ENCODE measurements at regions not wholly inside any gene's neighbourhood (a gene's known extent, or its start where the extent isn't known, plus 50 kb on each side); places are given as distances from the start of the nearest gene placed in this dataset.

DNA sequence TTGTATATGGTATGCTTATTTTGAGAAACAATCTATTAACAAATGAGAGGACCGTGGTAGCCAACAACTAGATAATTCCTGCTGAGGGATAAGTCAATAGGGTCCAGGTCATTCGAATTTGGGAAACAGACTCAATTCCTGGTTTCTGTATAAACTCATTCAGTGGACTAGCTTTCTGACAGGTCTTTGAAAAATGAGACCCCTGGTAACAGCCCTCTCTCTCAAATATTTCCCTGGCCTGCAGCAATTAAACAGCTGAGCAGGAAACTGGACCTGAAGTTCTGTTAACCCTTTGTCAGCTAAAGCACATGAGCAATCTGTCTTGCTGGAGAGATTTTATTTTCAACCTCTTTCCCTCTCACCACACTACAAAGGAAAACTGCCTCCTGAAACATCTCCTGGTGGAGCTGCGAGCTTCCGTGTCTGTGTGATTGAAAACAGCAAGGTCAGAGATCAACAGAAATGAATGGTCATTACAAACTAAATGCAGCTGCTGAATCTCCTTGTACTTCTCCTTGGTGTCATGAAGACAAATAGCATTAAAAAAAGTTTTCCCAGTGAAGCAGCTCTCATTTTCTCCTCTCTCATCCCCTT, 70.3 kb upstream of the CCDC85A start:
- FAIRE-seq (no peak), DNase-seq (ENCODE audit: low read depth in 1 of 2, low spot score in 2 of 2) (no peak)
- TF ChIP-seq TBP (IDR thresholded peaks at IDR 0.05; ENCODE audit: low read depth, low read length) (no peak), HDAC6 (IDR thresholded peaks at IDR 0.05; ENCODE audit: low read depth, low read length) (no peak), GABPA (IDR thresholded peaks at IDR 0.05; ENCODE audit: borderline replicate concordance, insufficient read depth, low read length) (no peak), JUN (IDR thresholded peaks at IDR 0.05; ENCODE audit: low read depth, low read length) (no peak), SIRT6 (IDR thresholded peaks at IDR 0.05; ENCODE audit: low read length) (no peak), SP2 (IDR thresholded peaks at IDR 0.05; ENCODE audit: low read length) (no peak), SP4 (IDR thresholded peaks at IDR 0.05; ENCODE audit: low read length) (no peak), FOSL1 (IDR thresholded peaks at IDR 0.05; ENCODE audit: insufficient read depth, low read depth, low read length) (no peak), SUZ12 (IDR thresholded peaks at IDR 0.05; ENCODE audit: low read length) (no peak), CTBP2 (IDR thresholded peaks at IDR 0.05; ENCODE audit: borderline replicate concordance, insufficient read depth, insufficient read length, low read length) (no peak)
- TF ChIP-seq, protein P1, sequence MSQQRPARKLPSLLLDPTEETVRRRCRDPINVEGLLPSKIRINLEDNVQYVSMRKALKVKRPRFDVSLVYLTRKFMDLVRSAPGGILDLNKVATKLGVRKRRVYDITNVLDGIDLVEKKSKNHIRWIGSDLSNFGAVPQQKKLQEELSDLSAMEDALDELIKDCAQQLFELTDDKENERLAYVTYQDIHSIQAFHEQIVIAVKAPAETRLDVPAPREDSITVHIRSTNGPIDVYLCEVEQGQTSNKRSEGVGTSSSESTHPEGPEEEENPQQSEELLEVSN (IDR thresholded peaks at IDR 0.05): no peak
- H2AFZ ChIP-seq (ENCODE audit: low read length): no peak overlapping the region; the same call in 1 of the 2 replicates
- no peak overlapping the region for H4K5ac ChIP-seq (ENCODE audit: insufficient read length, low read depth, low read length)
- no peak overlapping the region for H2BK15ac ChIP-seq (ENCODE audit: low read length)
- H3K23me2 ChIP-seq (ENCODE audit: low read depth, low read length): no peaks in the 10 kb centered on the region
- H3K14ac ChIP-seq (ENCODE audit: insufficient read length): no peak overlapping the region
- no peaks in the 10 kb centered on the region for H3K27me3 ChIP-seq (replicated peaks in 1 of 4; ENCODE audit: control insufficient read depth in 3 of 4, extremely low read depth in 1 of 4, insufficient read depth in 3 of 4, low read length in 3 of 4)
- no peak overlapping the region for H2BK5ac ChIP-seq (ENCODE audit: low read depth, low read length)
- H2BK12ac ChIP-seq (ENCODE audit: low read depth, low read length): no peak overlapping the region
- H3K18ac ChIP-seq (ENCODE audit: extremely low read depth, low read length): no peak overlapping the region
- ChIA-PET CTCF (ENCODE audit: partially characterized antibody) (interaction anchor here (0.6 to 2.4 kb wide), 5 partner anchors 9 to 431 kb away, joined by 3 to 10 read pairs (median 3); no protein-coding TSS in a partner anchor), POLR2A (ENCODE audit: partially characterized antibody) (no interaction called here)
- H3K9me3 ChIP-seq (ENCODE audit: insufficient read depth in 2 of 2, low read depth in 1 of 2, low read length in 1 of 2): no peaks in the 10 kb centered on the region
- no peak overlapping the region for H3K23ac ChIP-seq (ENCODE audit: insufficient read length)
- 88% methylated on average over 4 of the region's 4 CpGs; no CpG with 5 or more reads in 1 of the 2 experiments for WGBS, 2 experiments (ENCODE audit: extremely low coverage in 1 of 2, insufficient coverage in 1 of 2, insufficient read length in 1 of 2, insufficient replicate concordance in 2 of 2, low coverage in 1 of 2, low lambda C conversion rate in 2 of 2, missing lambda C conversion rate in 1 of 2)
- H3K27ac ChIP-seq (ENCODE audit: low read depth, low read length): no peak overlapping the region
- no peak overlapping the region for H3K56ac ChIP-seq (replicated peaks; ENCODE audit: insufficient read length, low read depth, low read length)
- no peak overlapping the region for H3K4me2 ChIP-seq (ENCODE audit: insufficient read depth in 1 of 2, low read depth in 2 of 2, low read length in 2 of 2)
- H4K20me1 ChIP-seq (replicated peaks in 1 of 2; ENCODE audit: control insufficient read depth in 1 of 2, insufficient read depth in 2 of 2, low read length in 2 of 2): no peaks in the 10 kb centered on the region
- H2AK5ac ChIP-seq (ENCODE audit: low read depth, low read length): no peak overlapping the region
- H3K9ac ChIP-seq (replicated peaks in 1 of 4; ENCODE audit: extremely low read depth in 1 of 4, low read depth in 3 of 4, low read length in 3 of 4): no peak overlapping the region
- peaks cover 4 to 18% (median 9%) of the 10 kb centered on the region in 4 experiments; a peak in 5 of 7 replicates for H3K4me1 ChIP-seq (replicated peaks in 1 of 4; ENCODE audit: control insufficient read depth in 3 of 4, insufficient read depth in 4 of 4, low read length in 3 of 4)
- no peak overlapping the region for H2BK20ac ChIP-seq (ENCODE audit: low read length)
- no peaks in the 10 kb centered on the region for H3K36me3 ChIP-seq (ENCODE audit: control insufficient read depth in 2 of 4, insufficient read depth in 4 of 4, low read length in 3 of 4)
- H3K4ac ChIP-seq (replicated peaks; ENCODE audit: insufficient read length, low read depth, low read length): no peak overlapping the region
- H3K79me1 ChIP-seq (ENCODE audit: low read depth, low read length): no peaks in the 10 kb centered on the region; the same call in 1 of the 2 replicates
- no peaks in the 10 kb centered on the region for H3K79me2 ChIP-seq (ENCODE audit: control insufficient read depth in 1 of 2, insufficient read depth in 2 of 2, low read length in 2 of 2)
- H4K8ac ChIP-seq (ENCODE audit: extremely low read depth, insufficient read depth, low read length): no peak overlapping the region
- H4K91ac ChIP-seq (replicated peaks; ENCODE audit: insufficient read length, low read length): no peak overlapping the region
- H3K4me3 ChIP-seq (ENCODE audit: extremely low read depth in 1 of 4, insufficient read depth in 2 of 4, low read depth in 3 of 4, low read length in 4 of 4): no peak overlapping the region
- H2BK120ac ChIP-seq (replicated peaks; ENCODE audit: low read depth, low read length): no peak overlapping the region

Measured in H1 (cell line).